ENCODE measurements at regions not wholly inside any gene's neighbourhood (a gene's known extent, or its start where the extent isn't known, plus 50 kb on each side); places are given as distances from the start of the nearest gene placed in this dataset.

DNA sequence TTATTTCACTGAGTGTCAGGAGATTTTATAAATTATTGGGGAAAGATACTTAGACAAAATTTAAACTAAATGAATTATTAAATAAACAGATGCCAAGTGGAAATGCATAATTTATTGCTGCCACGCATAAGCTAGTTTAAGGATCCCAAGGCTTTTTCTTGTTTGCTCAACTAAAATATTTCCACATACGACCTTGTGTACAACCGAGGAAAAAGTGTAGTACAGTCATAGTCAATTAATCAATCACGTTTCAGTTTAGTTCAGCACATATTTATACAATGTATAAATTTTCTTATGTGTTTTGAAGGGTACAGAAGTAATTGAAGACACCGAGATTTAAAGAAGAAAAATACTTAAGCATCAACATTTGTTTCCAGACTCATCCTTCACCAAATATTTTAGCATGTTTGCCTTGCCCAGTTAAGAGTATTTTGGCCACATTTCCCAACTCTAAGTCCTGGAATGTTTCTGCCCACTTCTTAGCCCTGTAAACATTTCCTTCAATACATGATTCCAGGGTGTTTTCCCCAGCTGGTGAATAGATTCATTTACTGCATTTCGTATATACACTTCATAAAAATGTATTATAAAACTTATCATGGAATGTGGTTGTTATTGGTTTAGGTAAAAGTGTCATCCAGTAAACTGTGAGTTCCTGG, 652.9 kb downstream of the ELAVL2 start:
- DNase-seq (ENCODE audit: low spot score): no peak
- TF ChIP-seq, protein P1, sequence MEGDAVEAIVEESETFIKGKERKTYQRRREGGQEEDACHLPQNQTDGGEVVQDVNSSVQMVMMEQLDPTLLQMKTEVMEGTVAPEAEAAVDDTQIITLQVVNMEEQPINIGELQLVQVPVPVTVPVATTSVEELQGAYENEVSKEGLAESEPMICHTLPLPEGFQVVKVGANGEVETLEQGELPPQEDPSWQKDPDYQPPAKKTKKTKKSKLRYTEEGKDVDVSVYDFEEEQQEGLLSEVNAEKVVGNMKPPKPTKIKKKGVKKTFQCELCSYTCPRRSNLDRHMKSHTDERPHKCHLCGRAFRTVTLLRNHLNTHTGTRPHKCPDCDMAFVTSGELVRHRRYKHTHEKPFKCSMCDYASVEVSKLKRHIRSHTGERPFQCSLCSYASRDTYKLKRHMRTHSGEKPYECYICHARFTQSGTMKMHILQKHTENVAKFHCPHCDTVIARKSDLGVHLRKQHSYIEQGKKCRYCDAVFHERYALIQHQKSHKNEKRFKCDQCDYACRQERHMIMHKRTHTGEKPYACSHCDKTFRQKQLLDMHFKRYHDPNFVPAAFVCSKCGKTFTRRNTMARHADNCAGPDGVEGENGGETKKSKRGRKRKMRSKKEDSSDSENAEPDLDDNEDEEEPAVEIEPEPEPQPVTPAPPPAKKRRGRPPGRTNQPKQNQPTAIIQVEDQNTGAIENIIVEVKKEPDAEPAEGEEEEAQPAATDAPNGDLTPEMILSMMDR (conservative IDR thresholded peaks at IDR 0.05; ENCODE audit: low read depth): no peak
- POLR2A ChIA-PET (ENCODE audit: low non-redundant PET): no interaction called here
- CTCF ChIA-PET: no interaction called here
- no peak overlapping the region for H3K27ac ChIP-seq

DNA sequence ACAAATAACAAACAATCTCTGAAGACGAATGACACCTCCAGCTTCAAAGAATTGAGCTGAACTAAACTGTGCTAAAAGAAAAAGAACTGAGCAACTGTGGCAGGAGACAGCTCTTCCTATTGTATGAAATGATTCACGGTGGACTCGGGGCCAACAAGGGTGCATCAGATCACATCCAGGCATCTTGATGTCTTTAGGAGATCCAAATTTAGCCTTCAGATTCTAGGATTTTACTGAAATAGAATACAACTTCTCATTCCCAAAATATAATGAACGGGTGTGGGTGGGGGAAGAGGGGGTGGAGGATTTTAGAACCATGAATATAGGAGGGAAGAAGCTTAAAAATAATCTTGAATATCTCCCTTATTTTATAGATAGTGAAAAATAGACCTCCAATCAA, 631.8 kb downstream of the ELAVL2 start:
- ChIA-PET POLR2A (ENCODE audit: low non-redundant PET) (no interaction called here), CTCF (interaction anchor here (0.6 kb wide), 2 partner anchors 19 to 648 kb away, joined by 3 to 4 read pairs; no protein-coding TSS in a partner anchor)
- TF ChIP-seq, protein P1 (conservative IDR thresholded peaks at IDR 0.05; ENCODE audit: low read depth): no peak
- DNase-seq (ENCODE audit: low spot score): no peak
- H3K27ac ChIP-seq: no peak overlapping the region

DNA sequence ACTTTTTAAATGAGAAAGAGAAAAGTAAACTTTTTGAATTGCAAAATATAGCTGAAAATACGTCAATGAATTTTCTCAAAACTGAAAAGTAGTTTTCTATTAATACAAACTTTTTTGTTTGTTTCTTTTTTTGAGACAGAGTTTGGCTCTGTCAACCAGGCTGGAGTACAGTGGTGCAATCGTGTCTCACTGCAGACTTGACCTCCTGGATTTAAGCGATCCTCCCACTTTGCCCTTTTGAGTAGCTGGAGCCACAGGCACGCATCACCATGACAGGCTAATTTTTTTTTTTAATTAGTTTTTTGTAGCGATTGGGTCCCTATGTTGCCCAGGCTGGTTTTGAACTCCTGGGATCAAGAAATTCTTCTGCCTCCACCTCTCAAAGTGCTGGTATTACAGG, 610.4 kb downstream of the ELAVL2 start:
- no peak overlapping the region for H3K27ac ChIP-seq
- TF ChIP-seq, protein P1 (conservative IDR thresholded peaks at IDR 0.05; ENCODE audit: low read depth): no peak
- DNase-seq (ENCODE audit: low spot score): no peak
- ChIA-PET CTCF (no interaction called here), POLR2A (ENCODE audit: low non-redundant PET) (no interaction called here)

DNA sequence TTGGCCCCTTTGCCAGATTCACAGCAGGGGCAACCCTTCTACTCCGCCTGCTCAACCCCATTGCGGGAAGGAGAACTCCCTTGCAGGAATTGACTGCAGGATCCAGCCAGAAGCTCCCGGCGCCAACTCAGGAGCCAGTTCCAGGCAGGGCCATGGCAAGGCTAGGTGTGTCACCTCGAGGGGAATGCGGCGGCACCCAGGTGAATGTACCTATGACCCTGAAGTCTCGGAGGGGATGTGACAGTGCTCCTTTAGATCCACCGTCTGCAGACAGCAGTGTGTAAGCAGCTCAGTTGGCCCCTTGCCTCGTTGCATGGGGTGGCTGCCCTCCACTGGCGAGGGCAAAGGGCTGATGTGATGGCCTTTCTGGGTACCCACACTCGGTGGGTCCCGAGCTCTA, 606.6 kb downstream of the ELAVL2 start:
- CTCF ChIA-PET: no interaction called here
- POLR2A ChIA-PET (ENCODE audit: low non-redundant PET): no interaction called here
- TF ChIP-seq, protein P1 (conservative IDR thresholded peaks at IDR 0.05; ENCODE audit: low read depth): no peak
- H3K27ac ChIP-seq: no peak overlapping the region
- DNase-seq (ENCODE audit: low spot score): no peak

DNA sequence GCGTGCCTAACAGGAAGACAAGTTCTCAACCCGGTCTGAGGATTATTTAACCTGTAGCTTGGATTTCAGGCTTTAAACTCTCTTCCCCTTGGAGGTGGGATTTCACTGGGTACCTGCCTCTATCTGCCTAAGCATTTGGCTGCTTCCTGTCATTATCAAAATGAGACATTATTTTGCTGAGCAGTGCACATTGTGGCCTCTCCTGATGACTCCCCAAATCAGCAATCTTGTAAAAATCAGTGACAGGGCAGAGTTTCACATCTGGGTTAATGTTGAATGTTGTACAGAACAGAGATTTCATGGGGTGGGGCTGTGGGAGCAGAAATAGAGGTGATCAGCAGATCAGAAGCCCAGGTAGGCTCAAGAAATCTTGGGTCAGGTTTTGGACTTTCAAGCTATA, 605.9 kb downstream of the ELAVL2 start:
- CTCF ChIA-PET: no interaction called here

DNA sequence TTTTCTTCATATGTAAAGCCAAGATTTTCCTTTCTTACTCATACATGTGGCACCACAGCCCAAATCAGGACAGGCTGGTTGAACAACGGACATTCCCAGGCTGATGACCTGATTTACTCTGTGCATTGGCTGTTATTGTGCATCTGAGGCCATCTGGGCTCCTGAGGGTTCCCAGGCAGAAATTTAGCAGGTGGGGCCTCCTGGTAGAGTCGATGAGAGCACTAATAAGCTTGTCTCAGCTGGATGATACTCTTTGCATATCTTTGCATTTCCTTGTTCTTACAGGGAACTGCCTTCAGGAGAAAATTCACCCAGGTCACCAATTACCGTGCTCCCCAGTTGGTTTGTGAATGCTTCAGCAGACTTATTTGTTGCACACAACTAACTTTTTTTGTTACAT, 605.1 kb downstream of the ELAVL2 start:
- ChIA-PET POLR2A (ENCODE audit: low non-redundant PET) (no interaction called here), CTCF (no interaction called here)
- H3K27ac ChIP-seq: no peak overlapping the region
- TF ChIP-seq, protein P1 (conservative IDR thresholded peaks at IDR 0.05; ENCODE audit: low read depth): no peak
- no peak for DNase-seq (ENCODE audit: low spot score)

More for the DNA sequence above, 605.9 kb downstream of the ELAVL2 start:
- H3K27ac ChIP-seq: no peak overlapping the region
- TF ChIP-seq, protein P1 (conservative IDR thresholded peaks at IDR 0.05; ENCODE audit: low read depth): no peak
- DNase-seq (ENCODE audit: low spot score): no peak
- POLR2A ChIA-PET (ENCODE audit: low non-redundant PET): no interaction called here
